ENCODE measurements at regions not wholly inside any gene's neighbourhood (a gene's known extent, or its start where the extent isn't known, plus 50 kb on each side); places are given as distances from the start of the nearest gene placed in this dataset.

GRCh38 chr1:101152633-101153032, 84.2 kb upstream of the S1PR1 start (continued):
- TF ChIP-seq REST (IDR thresholded peaks at IDR 0.05; ENCODE audit: unreplicated experiment) (no peak), NANOG (IDR thresholded peaks at IDR 0.05; ENCODE audit: borderline replicate concordance) (no peak), POLR2AphosphoS5 (IDR thresholded peaks at IDR 0.05; ENCODE audit: low read depth) (no peak), CREB1 (CRISPR knock-in tag; IDR thresholded peaks at IDR 0.05; ENCODE audit: low read depth) (no peak), STAT1 (IDR thresholded peaks at IDR 0.05; ENCODE audit: unreplicated experiment) (no peak), ZNF331 (CRISPR knock-in tag; IDR thresholded peaks at IDR 0.05; ENCODE audit: low read depth) (no peak)

GRCh38 chr1:101151286-101151685, 85.5 kb upstream of the S1PR1 start:
- no peak overlapping the region for H3K27ac ChIP-seq (ENCODE audit: low read depth)
- no peaks in the 10 kb centered on the region for H4K20me1 ChIP-seq (replicated peaks; ENCODE audit: insufficient read depth)
- H3K9me3 Mint-ChIP-seq: no peaks in the 10 kb centered on the region
- H3F3A ChIP-seq (replicated peaks; ENCODE audit: low read depth): no peaks in the 10 kb centered on the region
- H3K9me2 ChIP-seq (ENCODE audit: insufficient read depth): no peaks in the 10 kb centered on the region
- no peaks in the 10 kb centered on the region for H3K36me3 Mint-ChIP-seq (ENCODE audit: low read depth)
- ATAC-seq (no peak), DNase-seq (ENCODE audit: low spot score) (no peak)
- H3K27ac Mint-ChIP-seq: peak overlapping the region; percentile 84; the same call in 1 of the 2 replicates
- H3K27me3 Mint-ChIP-seq (ENCODE audit: insufficient read depth, low read depth, poor library complexity): no peaks in the 10 kb centered on the region
- no peak overlapping the region for H3K4me2 ChIP-seq
- TF ChIP-seq REST (IDR thresholded peaks at IDR 0.05; ENCODE audit: unreplicated experiment) (no peak), STAT1 (IDR thresholded peaks at IDR 0.05; ENCODE audit: unreplicated experiment) (no peak), EZH2 (IDR thresholded peaks at IDR 0.05; ENCODE audit: low read depth, unreplicated experiment) (no peak), EZH2phosphoT487 (IDR thresholded peaks at IDR 0.05; ENCODE audit: unreplicated experiment) (no peak), CREB1 (CRISPR knock-in tag; IDR thresholded peaks at IDR 0.05; ENCODE audit: low read depth) (no peak)
- H3K4me3 ChIP-seq: no peak overlapping the region
- no peaks in the 10 kb centered on the region for H3K27me3 ChIP-seq (ENCODE audit: insufficient read depth)
- H3K4me1 ChIP-seq (ENCODE audit: insufficient read depth): peaks cover 6% of the 10 kb centered on the region; the same call in 1 of the 2 replicates
- no peak overlapping the region for H2AFZ ChIP-seq
- no peaks in the 10 kb centered on the region for H3K79me2 ChIP-seq (replicated peaks; ENCODE audit: insufficient read depth)
- peaks cover 24% of the 10 kb centered on the region for H3K4me1 Mint-ChIP-seq
- H3K36me3 ChIP-seq (ENCODE audit: insufficient read depth): no peaks in the 10 kb centered on the region
- no peak overlapping the region for H3K4me3 Mint-ChIP-seq

Measured in GM23338 (cell line).